ENCODE measurements at regions not wholly inside any gene's neighbourhood (a gene's known extent, or its start where the extent isn't known, plus 50 kb on each side); places are given as distances from the start of the nearest gene placed in this dataset.
"Not testable (repeated sequence)": the region's sequence is repeated elsewhere in the genome, so short reads cannot be mapped to it uniquely, and the experiment has no call there.

DNA sequence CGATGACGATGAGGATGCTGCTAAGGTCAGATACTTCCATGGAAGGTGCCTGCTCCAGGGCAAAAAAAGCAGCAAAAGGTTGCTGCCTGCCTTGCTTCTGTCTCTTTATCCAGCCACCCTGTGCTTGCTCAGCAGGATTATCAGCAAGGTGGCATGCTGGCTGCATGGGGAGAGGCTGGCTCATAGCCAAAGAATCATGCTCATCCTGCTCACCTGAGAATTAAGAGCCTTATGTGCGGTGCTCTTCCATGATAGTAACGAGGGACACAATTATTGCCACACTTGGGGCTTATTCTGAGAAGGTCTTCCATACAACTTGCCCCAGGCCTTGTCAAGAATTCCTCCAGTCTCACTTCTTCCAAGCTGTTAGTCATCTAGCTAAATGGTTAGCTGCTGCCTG lies 60.4 kb upstream of the SEC11C start:
- TF ChIP-seq, protein P1, sequence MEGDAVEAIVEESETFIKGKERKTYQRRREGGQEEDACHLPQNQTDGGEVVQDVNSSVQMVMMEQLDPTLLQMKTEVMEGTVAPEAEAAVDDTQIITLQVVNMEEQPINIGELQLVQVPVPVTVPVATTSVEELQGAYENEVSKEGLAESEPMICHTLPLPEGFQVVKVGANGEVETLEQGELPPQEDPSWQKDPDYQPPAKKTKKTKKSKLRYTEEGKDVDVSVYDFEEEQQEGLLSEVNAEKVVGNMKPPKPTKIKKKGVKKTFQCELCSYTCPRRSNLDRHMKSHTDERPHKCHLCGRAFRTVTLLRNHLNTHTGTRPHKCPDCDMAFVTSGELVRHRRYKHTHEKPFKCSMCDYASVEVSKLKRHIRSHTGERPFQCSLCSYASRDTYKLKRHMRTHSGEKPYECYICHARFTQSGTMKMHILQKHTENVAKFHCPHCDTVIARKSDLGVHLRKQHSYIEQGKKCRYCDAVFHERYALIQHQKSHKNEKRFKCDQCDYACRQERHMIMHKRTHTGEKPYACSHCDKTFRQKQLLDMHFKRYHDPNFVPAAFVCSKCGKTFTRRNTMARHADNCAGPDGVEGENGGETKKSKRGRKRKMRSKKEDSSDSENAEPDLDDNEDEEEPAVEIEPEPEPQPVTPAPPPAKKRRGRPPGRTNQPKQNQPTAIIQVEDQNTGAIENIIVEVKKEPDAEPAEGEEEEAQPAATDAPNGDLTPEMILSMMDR (conservative IDR thresholded peaks at IDR 0.05; ENCODE audit: low read depth, low read length) = no peak
- no peak for DNase-seq (ENCODE audit: low read depth)
- no peak overlapping the region for H3K4me3 ChIP-seq (ENCODE audit: low read depth, low read length)

DNA sequence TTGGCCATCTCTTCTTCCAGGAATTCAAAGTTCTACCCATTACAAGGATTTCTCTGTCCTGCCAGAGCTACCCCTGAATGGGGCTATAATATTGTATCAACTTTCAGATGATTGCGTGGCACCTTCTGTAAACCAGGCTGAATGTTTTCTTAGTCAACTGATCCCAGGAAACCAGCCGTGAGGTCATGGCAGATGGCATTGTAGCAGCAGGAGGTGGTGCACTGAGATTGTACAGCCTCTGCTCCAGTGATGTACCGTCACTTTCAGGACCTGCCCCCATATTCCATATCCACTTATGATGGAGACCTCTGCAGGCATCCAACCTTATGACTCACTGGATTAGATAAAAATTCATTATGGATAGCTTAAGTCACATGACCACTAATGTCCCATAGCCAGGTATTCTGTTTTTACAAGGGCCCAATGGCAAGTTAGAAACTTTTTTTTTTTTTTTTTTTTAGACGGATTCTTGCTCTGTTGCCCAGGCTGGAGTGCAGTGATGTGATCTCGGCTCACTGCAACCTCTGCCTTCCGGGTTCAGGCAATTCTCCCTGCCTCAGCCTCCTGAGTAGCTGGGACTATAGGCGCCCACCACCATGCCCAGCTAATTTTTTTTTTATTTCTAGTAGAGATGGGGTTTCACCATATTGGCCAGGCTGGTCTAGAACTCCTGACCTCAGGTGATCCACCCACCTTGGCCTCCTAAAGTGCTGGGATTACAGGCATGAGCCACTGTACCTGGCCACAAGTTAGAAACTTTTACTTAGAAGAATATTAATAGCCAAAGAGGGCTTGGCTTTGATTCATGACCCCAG lies 59.8 kb upstream of the SEC11C start:
- DNase-seq (ENCODE audit: low read depth); H3K4me3 ChIP-seq (ENCODE audit: low read depth, low read length): not testable (repeated sequence)

DNA sequence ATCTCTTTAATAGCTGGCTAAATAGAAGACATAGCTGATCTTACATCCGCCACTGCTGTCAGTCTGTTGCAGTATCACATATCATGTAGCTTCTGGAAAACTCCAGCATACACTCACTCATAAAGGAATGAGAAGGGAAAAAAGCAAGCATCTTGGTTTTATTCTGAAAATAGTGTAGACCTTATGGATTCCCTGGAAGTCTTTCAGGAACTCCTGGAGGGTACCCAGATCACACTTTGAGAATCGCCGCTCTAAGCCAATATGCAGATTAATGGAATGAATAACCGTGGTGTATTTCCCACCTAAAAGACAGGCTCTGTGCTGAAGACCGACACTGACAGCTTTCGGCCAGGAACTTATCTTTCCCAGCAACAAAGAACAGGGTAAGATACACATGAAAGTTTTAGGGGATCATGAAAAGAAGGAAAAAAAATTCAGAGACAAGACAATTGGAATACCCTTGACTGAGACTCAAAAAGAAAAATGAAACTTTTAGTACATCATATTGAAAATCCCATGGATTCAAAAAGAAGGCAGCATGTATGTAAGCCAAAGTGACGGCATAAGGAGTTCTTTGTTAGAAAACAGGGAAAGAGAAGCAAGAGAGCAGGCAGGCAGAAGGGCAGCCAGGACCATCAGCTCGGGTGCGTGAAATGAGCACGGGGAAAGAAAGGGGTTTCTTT lies 56.4 kb upstream of the SEC11C start:
- TF ChIP-seq, protein P1 (conservative IDR thresholded peaks at IDR 0.05; ENCODE audit: low read depth, low read length) = no peak
- no peak for DNase-seq (ENCODE audit: low read depth)
- H3K4me3 ChIP-seq (ENCODE audit: low read depth, low read length) = no peak overlapping the region

DNA sequence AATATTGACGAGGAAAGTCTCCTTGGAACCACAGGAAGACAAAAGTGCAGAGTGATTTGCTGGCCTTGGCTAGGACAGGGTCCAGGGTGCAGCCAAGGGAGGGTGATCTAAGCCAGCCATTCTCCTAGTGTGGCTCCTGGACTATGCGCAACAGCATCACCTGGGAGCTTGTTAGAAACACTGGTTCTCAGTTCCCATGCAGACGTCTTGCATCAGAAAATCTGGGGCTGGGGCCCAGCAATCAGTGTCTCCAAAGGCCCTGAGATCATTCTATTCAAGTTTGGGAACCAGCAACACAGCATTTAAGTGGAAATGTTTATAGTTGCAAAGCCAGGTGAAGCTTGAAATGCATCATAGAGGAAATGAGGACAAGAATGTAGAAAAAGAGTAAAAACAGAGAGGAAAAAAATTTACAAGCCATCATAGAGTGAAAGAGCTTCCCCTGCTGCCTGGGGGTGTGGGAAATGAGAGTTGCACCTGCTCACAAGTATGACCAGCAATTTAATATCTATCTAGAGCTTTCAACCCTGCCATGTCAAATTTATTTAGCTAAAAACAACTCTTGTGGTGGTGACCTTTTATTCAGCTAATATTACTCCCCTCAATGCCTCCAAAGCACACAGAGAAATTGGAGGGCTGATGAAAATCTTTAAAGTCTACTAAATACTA lies 54.4 kb upstream of the SEC11C start:
- DNase-seq (ENCODE audit: low read depth) = no peak
- H3K4me3 ChIP-seq (ENCODE audit: low read depth, low read length) = no peak overlapping the region
- TF ChIP-seq, protein P1 (conservative IDR thresholded peaks at IDR 0.05; ENCODE audit: low read depth, low read length) = no peak

DNA sequence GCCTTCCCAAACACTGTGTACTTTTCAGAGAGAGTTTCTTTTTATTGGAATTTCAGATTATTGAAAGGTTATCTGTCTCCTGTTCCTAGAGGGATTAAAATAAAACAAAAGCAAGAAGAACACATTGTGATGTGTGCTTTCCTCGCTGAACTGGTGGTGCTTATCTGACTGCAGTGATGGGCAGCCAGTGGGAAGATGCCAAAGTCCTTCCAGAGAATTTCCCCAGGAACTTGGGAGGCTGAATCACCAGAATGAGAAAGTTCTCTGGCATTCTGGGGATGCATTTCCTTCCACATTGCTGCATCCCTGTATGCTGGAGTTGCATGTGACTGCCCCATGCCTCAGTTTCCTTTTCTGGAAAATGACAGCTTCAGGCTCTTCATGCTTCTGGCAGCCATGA lies 53.9 kb upstream of the SEC11C start:
- H3K4me3 ChIP-seq (ENCODE audit: low read depth, low read length) = no peak overlapping the region
- TF ChIP-seq, protein P1 (conservative IDR thresholded peaks at IDR 0.05; ENCODE audit: low read depth, low read length) = no peak
- peak; percentile 47 for DNase-seq (ENCODE audit: low read depth)

DNA sequence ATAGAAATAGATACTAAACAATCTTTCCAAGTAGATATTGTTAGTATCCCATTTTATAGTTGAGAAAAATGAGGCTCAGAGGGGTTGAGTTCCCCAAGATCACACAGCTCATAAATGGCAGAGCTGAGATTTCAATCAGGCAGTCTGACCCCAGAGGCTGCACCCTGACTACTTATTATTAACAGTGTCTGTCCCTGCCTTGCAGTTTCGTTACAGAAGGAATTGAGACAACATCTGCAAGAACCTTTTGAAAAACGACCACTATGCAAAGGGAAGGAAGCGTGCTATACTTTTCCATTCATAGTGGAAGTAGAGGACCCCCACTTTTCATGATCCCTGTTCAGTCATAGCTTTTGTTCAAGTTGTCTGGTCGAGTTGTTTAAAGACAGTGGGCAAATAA lies 53.2 kb upstream of the SEC11C start:
- no peak overlapping the region for H3K4me3 ChIP-seq (ENCODE audit: low read depth, low read length)
- TF ChIP-seq, protein P1 (conservative IDR thresholded peaks at IDR 0.05; ENCODE audit: low read depth, low read length) = no peak
- DNase-seq (ENCODE audit: low read depth) = no peak

DNA sequence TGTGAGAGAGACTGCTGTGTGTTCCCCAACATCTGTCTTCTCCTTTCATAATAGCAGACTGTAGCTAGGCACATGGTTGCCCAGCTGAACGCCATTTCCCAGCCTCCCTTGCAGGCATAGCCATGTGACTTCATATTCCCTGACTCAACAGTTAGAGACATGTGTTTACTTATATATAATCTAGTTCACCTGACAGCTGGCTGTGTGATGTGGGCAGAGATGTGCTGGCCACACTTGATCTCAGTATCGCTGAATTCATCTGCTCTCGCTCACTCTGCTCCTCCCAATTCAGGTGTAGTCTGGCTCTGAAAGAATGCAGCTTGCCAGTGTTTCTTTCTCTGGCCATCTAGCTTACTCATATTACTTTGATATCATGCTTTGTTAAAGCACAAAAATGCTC lies 52.3 kb upstream of the SEC11C start:
- no peak for DNase-seq (ENCODE audit: low read depth)
- TF ChIP-seq, protein P1 (conservative IDR thresholded peaks at IDR 0.05; ENCODE audit: low read depth, low read length) = no peak
- H3K4me3 ChIP-seq (ENCODE audit: low read depth, low read length) = no peak overlapping the region
